CD14-positive monocyte (primary cell): ENCODE measurements at regions not wholly inside any gene's neighbourhood (a gene's known extent, or its start where the extent isn't known, plus 50 kb on each side); places are given as distances from the start of the nearest gene placed in this dataset.

Source experiments
- DNase-seq, 3 donors: peaks; one replicate each; pipeline ENCODE4 v3.0.0-alpha.2; 2011 to 2022
- H2AFZ ChIP-seq: 2 replicates; pipeline ENCODE4 v1.6.0; 2012; ENCODE audit warnings: mild to moderate bottlenecking, low read depth, low read length, inconsistent platforms; ENCODE audit not compliant: insufficient read depth, poor library complexity, severe bottlenecking
- H3K27ac ChIP-seq, 2 donors: 1 replicate in 1 of 2; 2 replicates in 1 of 2; pipeline ENCODE4 v1.5.1; 2012 to 2013; ENCODE audit warnings: low read length in 2 of 2, control low read depth in 1 of 2, inconsistent platforms in 1 of 2, low read depth in 1 of 2, mild to moderate bottlenecking in 1 of 2
- H3K27me3 ChIP-seq, 2 donors: one replicate each; pipeline versions ENCODE4 v1.6.0 to v1.6.1; 2011 to 2013; ENCODE audit warnings: low read length in 2 of 2; ENCODE audit not compliant: control insufficient read depth in 2 of 2, insufficient read depth in 2 of 2
- H3K36me3 ChIP-seq, 2 donors: replicated peaks in 1 of 2; 1 replicate in 1 of 2; 2 replicates in 1 of 2; pipeline versions ENCODE4 v1.5.1 to v1.6.1; 2012 to 2013; ENCODE audit warnings: low read length in 2 of 2, control low read depth in 1 of 2, inconsistent platforms in 1 of 2, mild to moderate bottlenecking in 1 of 2; ENCODE audit not compliant: insufficient read depth in 2 of 2, control insufficient read depth in 1 of 2
- H3K4me1 ChIP-seq, 2 donors: 1 replicate in 1 of 2; 2 replicates in 1 of 2; pipeline versions ENCODE4 v1.5.1 to v1.6.1; 2012 to 2013; ENCODE audit warnings: low read length in 2 of 2, control low read depth in 1 of 2, inconsistent platforms in 1 of 2, mild to moderate bottlenecking in 1 of 2, moderate library complexity in 1 of 2; ENCODE audit not compliant: insufficient read depth in 2 of 2, control insufficient read depth in 1 of 2
- H3K4me2 ChIP-seq: replicated peaks from 2 replicates; pipeline ENCODE3; 2012; ENCODE audit warnings: low read length, moderate library complexity, mild to moderate bottlenecking; ENCODE audit not compliant: poor library complexity, severe bottlenecking; ENCODE audit errors: extremely low read depth
- H3K4me3 ChIP-seq, 3 experiments: fragments of 200-600 bp in 1 of 3; sonication (generic) in 1 of 3; replicated peaks in 1 of 3; 1 replicate in 2 of 3; 2 replicates in 1 of 3; pipeline ENCODE4 v1.5.1; 2011 to 2013; ENCODE audit warnings: low read length in 3 of 3, mild to moderate bottlenecking in 3 of 3, control low read depth in 2 of 3, low read depth in 2 of 3, inconsistent platforms in 1 of 3, moderate library complexity in 1 of 3
- H3K79me2 ChIP-seq: 2 replicates; pipeline ENCODE4 v1.6.0; 2012; ENCODE audit warnings: mild to moderate bottlenecking, control low read depth, inconsistent platforms, low read length, moderate library complexity; ENCODE audit not compliant: insufficient read depth
- H3K9ac ChIP-seq: 2 replicates; pipeline ENCODE4 v1.6.0; 2017; ENCODE audit warnings: low read length, mild to moderate bottlenecking; ENCODE audit not compliant: insufficient read depth, poor library complexity, severe bottlenecking
- H3K9me3 ChIP-seq, 2 donors: replicated peaks in 1 of 2; 1 replicate in 1 of 2; 2 replicates in 1 of 2; pipeline versions ENCODE4 v1.5.1 to v1.6.1; 2012 to 2013; ENCODE audit warnings: low read length in 2 of 2, control low read depth in 1 of 2; ENCODE audit not compliant: control insufficient read depth in 1 of 2, insufficient read depth in 1 of 2
- H4K20me1 ChIP-seq: 2 replicates; pipeline ENCODE4 v1.6.0; 2012; ENCODE audit warnings: mild to moderate bottlenecking, low read length, control low read depth, moderate library complexity; ENCODE audit not compliant: insufficient read depth
- H3K27ac Mint-ChIP-seq, 7 donors: one replicate each; pipeline ENCODE4 v1.8.0; 2020; ENCODE audit warnings: mild to moderate bottlenecking in 7 of 7, mixed read lengths in 7 of 7, moderate library complexity in 6 of 7, inconsistent platforms in 2 of 7
- H3K27me3 Mint-ChIP-seq, 3 donors: one replicate each; pipeline ENCODE4 v1.8.0; 2021 to 2022; ENCODE audit warnings: low read depth in 3 of 3, mild to moderate bottlenecking in 3 of 3, mixed read lengths in 3 of 3, moderate library complexity in 3 of 3, inconsistent platforms in 1 of 3
- H3K36me3 Mint-ChIP-seq, 2 donors: one replicate each; pipeline ENCODE4 v1.8.0; 2020; ENCODE audit warnings: mixed read lengths in 2 of 2, inconsistent platforms in 1 of 2, mild to moderate bottlenecking in 1 of 2
- H3K4me1 Mint-ChIP-seq: one replicate; pipeline ENCODE4 v1.8.0; 2020; ENCODE audit warnings: mild to moderate bottlenecking, mixed read lengths
- H3K4me3 Mint-ChIP-seq, 2 donors: one replicate each; pipeline ENCODE4 v1.8.0; 2020; ENCODE audit warnings: mild to moderate bottlenecking in 2 of 2, mixed read lengths in 2 of 2, moderate library complexity in 1 of 2
- H3K9me3 Mint-ChIP-seq, 7 donors: one replicate each; pipeline ENCODE4 v1.8.0; 2020 to 2022; ENCODE audit warnings: mixed read lengths in 7 of 7, mild to moderate bottlenecking in 6 of 7, moderate library complexity in 6 of 7, inconsistent platforms in 2 of 7
- CTCF ChIP-seq: fragments of 200-600 bp; IDR thresholded peaks from one replicate; pipeline ENCODE4 v1.8.0; 2022; ENCODE audit warnings: antibody characterized with exemption, mild to moderate bottlenecking
- WGBS: methylation state at CpG from one replicate; pipeline ENCODE4 v1.1.5; 2013; ENCODE audit warnings: missing lambda C conversion rate; ENCODE audit not compliant: insufficient coverage; 5-methylcytosine and 5-hydroxymethylcytosine counted together
- intact Hi-C, 2 donors: fragments of 100-400 bp; cut with micrococcal nuclease; formaldehyde crosslinking; loops; one replicate each; pipeline versions ENCODE4 v1.15.0 to v1.15.1; 2023

DNA sequence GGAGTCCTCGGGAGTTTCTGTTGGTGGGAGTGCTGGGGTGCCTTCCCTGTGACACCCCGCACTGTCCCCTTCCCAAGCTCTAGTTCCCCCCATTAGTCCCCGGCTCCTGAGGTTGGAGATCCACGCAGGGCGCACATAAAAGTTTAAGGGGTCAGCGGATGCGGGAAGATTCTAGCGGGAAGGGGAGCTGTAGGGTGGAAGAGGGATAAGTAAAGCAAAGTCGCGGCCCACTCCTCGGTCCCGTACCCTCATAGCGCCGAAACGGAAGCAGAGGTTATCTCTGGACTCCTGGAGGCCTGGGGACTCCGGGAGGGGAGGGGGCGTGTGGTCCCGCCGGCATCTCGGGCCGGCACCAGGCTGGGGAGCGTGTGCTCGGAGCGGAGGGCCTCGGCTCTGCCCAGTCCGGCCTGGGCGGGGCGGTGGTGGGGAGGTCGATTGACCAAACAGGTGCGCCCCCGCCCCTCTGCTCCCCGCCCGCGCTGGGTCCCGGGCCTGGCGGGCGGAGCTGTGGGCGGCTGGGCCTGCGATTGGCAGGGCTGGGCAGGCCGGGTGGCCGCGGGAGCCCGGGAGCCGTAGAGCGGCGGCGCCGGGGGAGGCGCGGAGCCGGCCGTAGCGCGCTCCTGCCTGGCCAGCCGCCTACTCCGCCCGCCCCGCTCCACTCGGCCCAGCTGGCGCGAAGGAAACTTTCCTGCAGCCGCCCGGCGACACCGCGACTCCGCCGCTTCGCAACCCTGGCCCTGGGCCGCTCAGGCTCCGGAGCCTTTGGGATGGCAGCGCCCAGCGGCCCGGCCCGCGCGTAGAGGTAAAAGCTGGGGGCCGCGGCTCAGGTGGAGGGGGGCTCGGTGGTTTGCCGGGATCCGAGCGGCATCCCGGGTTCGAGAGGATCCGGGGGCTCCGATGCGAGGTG, 52.2 kb upstream of the DAB2IP start:
- H3K4me3 ChIP-seq = peak overlapping the region in 2 of 3 experiments; percentile 28 to 72

More for the DNA sequence above, 52.2 kb upstream of the DAB2IP start:
- no peaks in the 10 kb centered on the region for H4K20me1 ChIP-seq
- H3K27ac ChIP-seq = no peak overlapping the region
- H3K9me3 Mint-ChIP-seq = peaks cover 5 to 31% (median 18%) of the 10 kb centered on the region in 7 donors
- H3K9me3 ChIP-seq = peaks cover 5 to 29% of the 10 kb centered on the region in 2 donors
- H3K4me2 ChIP-seq = peak overlapping the region; percentile 80
- peak overlapping the region in 1 of 7 donors; percentile 81 for H3K27ac Mint-ChIP-seq
- H3K36me3 ChIP-seq = no peaks in the 10 kb centered on the region
- DNase-seq = peak in 2 of 3 donors; percentile 14 to 23
- H2AFZ ChIP-seq = peak overlapping the region; percentile 70
- H3K27me3 ChIP-seq = peaks cover 39 to 51% of the 10 kb centered on the region in 2 donors
- intact Hi-C loops = no loop called here
- no peak for TF ChIP-seq CTCF
- peaks cover 45 to 62% of the 10 kb centered on the region in 2 donors for H3K4me1 ChIP-seq
- peaks cover 55 to 71% (median 63%) of the 10 kb centered on the region in 3 donors for H3K27me3 Mint-ChIP-seq
- no peaks in the 10 kb centered on the region for H3K79me2 ChIP-seq
- H3K4me3 Mint-ChIP-seq = peak overlapping the region; percentile 54 to 88
- WGBS = under 1% methylated on average over 74 of the region's 88 CpGs
- H3K4me1 Mint-ChIP-seq = peaks cover 45% of the 10 kb centered on the region
- H3K36me3 Mint-ChIP-seq = peaks cover 5% of the 10 kb centered on the region in 2 donors
- peak overlapping the region; percentile 40 for H3K9ac ChIP-seq
